ENCODE measurements at regions not wholly inside any gene's neighbourhood (a gene's known extent, or its start where the extent isn't known, plus 50 kb on each side); places are given as distances from the start of the nearest gene placed in this dataset.
A peak's percentile ranks its signal among the peaks of the same experiment; 100 is the strongest.
"Not testable (repeated sequence)": the region's sequence is repeated elsewhere in the genome, so short reads cannot be mapped to it uniquely, and the experiment has no call there.

- TF ChIP-seq, protein P1, sequence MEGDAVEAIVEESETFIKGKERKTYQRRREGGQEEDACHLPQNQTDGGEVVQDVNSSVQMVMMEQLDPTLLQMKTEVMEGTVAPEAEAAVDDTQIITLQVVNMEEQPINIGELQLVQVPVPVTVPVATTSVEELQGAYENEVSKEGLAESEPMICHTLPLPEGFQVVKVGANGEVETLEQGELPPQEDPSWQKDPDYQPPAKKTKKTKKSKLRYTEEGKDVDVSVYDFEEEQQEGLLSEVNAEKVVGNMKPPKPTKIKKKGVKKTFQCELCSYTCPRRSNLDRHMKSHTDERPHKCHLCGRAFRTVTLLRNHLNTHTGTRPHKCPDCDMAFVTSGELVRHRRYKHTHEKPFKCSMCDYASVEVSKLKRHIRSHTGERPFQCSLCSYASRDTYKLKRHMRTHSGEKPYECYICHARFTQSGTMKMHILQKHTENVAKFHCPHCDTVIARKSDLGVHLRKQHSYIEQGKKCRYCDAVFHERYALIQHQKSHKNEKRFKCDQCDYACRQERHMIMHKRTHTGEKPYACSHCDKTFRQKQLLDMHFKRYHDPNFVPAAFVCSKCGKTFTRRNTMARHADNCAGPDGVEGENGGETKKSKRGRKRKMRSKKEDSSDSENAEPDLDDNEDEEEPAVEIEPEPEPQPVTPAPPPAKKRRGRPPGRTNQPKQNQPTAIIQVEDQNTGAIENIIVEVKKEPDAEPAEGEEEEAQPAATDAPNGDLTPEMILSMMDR (conservative IDR thresholded peaks at IDR 0.05; ENCODE audit: low read depth, low read length): no peak
- DNase-seq (ENCODE audit: low read depth): no peak
- H3K4me3 ChIP-seq (ENCODE audit: low read depth, low read length): no peak overlapping the region
Observed at GRCh38 chr4:187118602-187119120, 395.0 kb upstream of the FAT1 start.

GRCh38 chr4:187124331-187124730 lies 400.7 kb upstream of the FAT1 start:
- TF ChIP-seq, protein P1 (conservative IDR thresholded peaks at IDR 0.05; ENCODE audit: low read depth, low read length): no peak
- no peak overlapping the region for H3K4me3 ChIP-seq (ENCODE audit: low read depth, low read length)
- no peak for DNase-seq (ENCODE audit: low read depth)

GRCh38 chr4:187125062-187125461 lies 401.4 kb upstream of the FAT1 start:
- H3K4me3 ChIP-seq (ENCODE audit: low read depth, low read length): no peak overlapping the region
- no peak for DNase-seq (ENCODE audit: low read depth)
- TF ChIP-seq, protein P1 (conservative IDR thresholded peaks at IDR 0.05; ENCODE audit: low read depth, low read length): no peak

- DNase-seq (ENCODE audit: low read depth): no peak
- H3K4me3 ChIP-seq (ENCODE audit: low read depth, low read length): no peak overlapping the region
- TF ChIP-seq, protein P1 (conservative IDR thresholded peaks at IDR 0.05; ENCODE audit: low read depth, low read length): no peak
Observed at GRCh38 chr4:187127456-187127855, 403.8 kb upstream of the FAT1 start.

GRCh38 chr4:187128222-187128621 lies 404.6 kb upstream of the FAT1 start:
- TF ChIP-seq, protein P1 (conservative IDR thresholded peaks at IDR 0.05; ENCODE audit: low read depth, low read length): no peak
- DNase-seq (ENCODE audit: low read depth): peak; percentile 40
- H3K4me3 ChIP-seq (ENCODE audit: low read depth, low read length): no peak overlapping the region

DNA sequence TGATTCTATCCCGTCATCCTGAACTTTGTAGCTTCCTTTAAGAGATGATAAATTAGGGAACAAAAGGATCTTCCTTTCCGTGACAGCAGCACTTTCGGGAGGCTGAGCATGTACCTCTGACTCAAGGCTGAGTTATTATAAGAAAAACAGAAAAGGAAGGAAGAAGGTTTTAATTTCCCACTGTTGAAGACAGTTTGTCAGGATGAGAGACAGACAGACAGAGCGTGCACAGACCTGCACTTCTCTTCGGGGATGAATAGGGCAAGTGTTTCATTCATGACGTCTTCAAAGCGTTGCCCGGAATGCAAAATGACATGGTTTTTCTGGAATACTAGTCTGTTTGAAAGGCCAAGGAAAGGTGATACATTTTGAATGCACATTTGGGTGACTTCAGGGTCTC lies 405.3 kb upstream of the FAT1 start:
- TF ChIP-seq, protein P1 (conservative IDR thresholded peaks at IDR 0.05; ENCODE audit: low read depth, low read length): no peak
- DNase-seq (ENCODE audit: low read depth): peak; percentile 4
- no peak overlapping the region for H3K4me3 ChIP-seq (ENCODE audit: low read depth, low read length)

DNA sequence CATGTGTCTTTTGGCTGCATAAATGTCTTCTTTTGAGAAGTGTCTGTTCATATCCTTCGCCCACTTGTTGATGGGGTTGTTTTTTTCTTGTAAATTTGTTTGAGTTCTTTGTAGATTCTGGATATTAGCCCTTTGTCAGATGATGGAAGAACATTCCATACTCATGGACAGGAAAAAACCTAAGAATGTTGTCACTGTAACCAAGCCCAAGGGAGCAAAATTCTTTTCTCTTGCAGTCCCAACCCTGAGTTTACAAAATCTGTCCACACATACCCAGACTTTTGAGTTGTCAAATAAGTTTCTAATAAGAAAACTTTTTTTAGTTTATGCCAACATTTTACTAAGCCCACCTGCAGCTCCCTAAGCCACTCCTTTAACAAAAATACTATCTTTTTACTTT lies 408.2 kb upstream of the FAT1 start:
- H3K4me3 ChIP-seq (ENCODE audit: low read depth, low read length); DNase-seq (ENCODE audit: low read depth): not testable (repeated sequence)
